ENCODE measurements at regions not wholly inside any gene's neighbourhood (a gene's known extent, or its start where the extent isn't known, plus 50 kb on each side); places are given as distances from the start of the nearest gene placed in this dataset.

DNA sequence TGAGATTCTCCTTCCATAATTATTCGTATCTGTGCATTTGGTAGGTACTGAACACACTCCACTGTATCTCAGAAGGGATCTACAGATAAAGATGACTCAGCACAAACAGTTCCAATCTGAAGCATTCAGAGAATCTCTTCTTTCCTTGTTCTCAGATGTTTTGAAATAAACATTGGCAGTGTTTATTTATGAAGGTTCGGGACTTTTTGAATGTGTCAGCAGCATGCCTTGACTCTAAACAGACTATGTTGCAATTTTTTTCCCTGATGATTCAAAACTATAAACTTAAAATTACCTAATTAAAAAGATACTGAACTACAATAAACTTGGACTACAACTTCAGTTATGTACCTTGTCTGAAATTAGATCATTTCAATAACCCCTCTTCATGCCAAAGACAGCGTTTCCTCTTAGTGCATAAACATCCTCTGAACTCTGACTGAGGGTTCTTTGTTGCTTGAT, 612.9 kb upstream of the TBL1XR1 start:
- Histone ChIP-seq H3K27me3 (no peaks in the 10 kb centered on the region), H3K9me3 (no peaks in the 10 kb centered on the region), H3K4me3 (no peak overlapping the region), H3K36me3 (no peaks in the 10 kb centered on the region), H3K27ac (no peak overlapping the region), H3K4me1 (peaks cover 0 to 20% of the 10 kb centered on the region in 2 donors)
- DNase-seq (ENCODE audit: low spot score in 2 of 2) = no peak
- no peak for TF ChIP-seq CTCF (IDR thresholded peaks at IDR 0.05)
- intact Hi-C loops (cut with DNase I) = loop anchor here (5.0 kb wide), 1 partner anchor 468 kb away; no protein-coding TSS in a partner anchor

DNA sequence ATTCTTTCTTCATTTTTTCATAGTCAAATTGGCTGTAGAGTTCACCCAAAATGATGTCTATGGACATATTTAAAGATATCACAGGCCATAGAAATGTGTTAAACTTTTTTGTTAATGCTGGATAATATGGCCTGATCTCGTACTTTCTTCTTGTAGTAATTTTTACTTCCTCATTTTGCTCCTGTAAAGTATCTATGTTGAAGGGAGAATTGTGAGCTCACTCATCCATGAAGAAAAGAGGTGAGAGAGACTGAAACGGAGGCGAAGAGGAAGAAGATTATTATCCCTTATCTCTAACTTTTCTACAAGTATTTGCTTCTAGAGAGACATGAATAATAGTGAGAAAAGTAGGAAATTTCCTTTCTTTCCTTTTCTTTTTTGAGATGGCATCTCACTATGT, 613.8 kb upstream of the TBL1XR1 start:
- TF ChIP-seq CTCF (IDR thresholded peaks at IDR 0.05) = no peak
- Histone ChIP-seq H3K27me3 (no peaks in the 10 kb centered on the region), H3K4me1 (peaks cover 0 to 27% of the 10 kb centered on the region in 2 donors), H3K27ac (no peak overlapping the region), H3K4me3 (no peak overlapping the region), H3K9me3 (no peaks in the 10 kb centered on the region), H3K36me3 (no peaks in the 10 kb centered on the region)
- intact Hi-C loops (cut with DNase I) = loop anchor here (5.0 kb wide), 1 partner anchor 469 kb away; no protein-coding TSS in a partner anchor
- DNase-seq (ENCODE audit: low spot score in 2 of 2) = no peak

DNA sequence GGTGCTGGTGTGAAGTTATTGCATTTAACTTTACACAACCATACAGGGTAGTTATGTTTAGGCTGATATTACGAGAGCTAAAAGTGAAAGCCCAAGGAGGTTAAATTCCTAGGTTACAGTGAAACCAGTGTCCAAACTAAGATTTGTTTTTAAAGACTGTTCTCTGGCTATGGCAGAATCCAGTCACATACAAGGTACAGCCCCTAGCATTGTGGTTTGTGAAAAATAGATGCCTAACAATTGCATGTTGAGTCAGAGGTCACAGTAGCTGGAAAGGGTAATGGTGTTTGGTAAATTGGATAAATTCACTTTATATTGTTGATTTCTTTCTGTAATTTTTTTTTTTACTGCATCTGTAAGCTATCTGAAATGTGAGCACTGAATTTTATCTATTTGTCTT, 614.6 kb upstream of the TBL1XR1 start:
- intact Hi-C loops (cut with DNase I) = loop anchor here (5.0 kb wide), 1 partner anchor 470 kb away; no protein-coding TSS in a partner anchor
- no peaks in the 10 kb centered on the region for H3K9me3 ChIP-seq
- no peak overlapping the region for H3K4me3 ChIP-seq
- H3K27me3 ChIP-seq = no peaks in the 10 kb centered on the region
- peaks cover 0 to 27% of the 10 kb centered on the region in 2 donors for H3K4me1 ChIP-seq
- no peak for TF ChIP-seq CTCF (IDR thresholded peaks at IDR 0.05)
- H3K36me3 ChIP-seq = no peaks in the 10 kb centered on the region
- H3K27ac ChIP-seq = peak overlapping the region in 1 of 2 donors; percentile 66
- DNase-seq (ENCODE audit: low spot score in 2 of 2) = no peak

- Histone ChIP-seq H3K4me3 (no peak overlapping the region), H3K27ac (peak overlapping the region; percentile 55 to 66), H3K9me3 (no peaks in the 10 kb centered on the region), H3K4me1 (peaks cover 0 to 30% of the 10 kb centered on the region in 2 donors), H3K27me3 (no peaks in the 10 kb centered on the region), H3K36me3 (no peaks in the 10 kb centered on the region)
- no peak for DNase-seq (ENCODE audit: low spot score in 2 of 2)
- intact Hi-C loops (cut with DNase I) = loop anchor here (5.0 kb wide), 1 partner anchor 470 kb away; no protein-coding TSS in a partner anchor
- no peak for TF ChIP-seq CTCF (IDR thresholded peaks at IDR 0.05)
Measured at GRCh38 chr3:177812492-177812891, 615.2 kb upstream of the TBL1XR1 start.

GRCh38 chr3:177813322-177813721, 616.0 kb upstream of the TBL1XR1 start:
- peak overlapping the region; percentile 55 to 66 for H3K27ac ChIP-seq
- intact Hi-C loops (cut with DNase I) = loop anchor here (5.0 kb wide), 1 partner anchor 471 kb away; no protein-coding TSS in a partner anchor
- no peak overlapping the region for H3K4me3 ChIP-seq
- H3K4me1 ChIP-seq = peaks cover 0 to 33% of the 10 kb centered on the region in 2 donors
- no peak for TF ChIP-seq CTCF (IDR thresholded peaks at IDR 0.05)
- H3K9me3 ChIP-seq = no peaks in the 10 kb centered on the region
- no peaks in the 10 kb centered on the region for H3K36me3 ChIP-seq
- no peaks in the 10 kb centered on the region for H3K27me3 ChIP-seq
- DNase-seq (ENCODE audit: low spot score in 2 of 2) = no peak

Measured in ascending aorta (tissue), 2 donors.